ENCODE measurements at regions not wholly inside any gene's neighbourhood (a gene's known extent, or its start where the extent isn't known, plus 50 kb on each side); places are given as distances from the start of the nearest gene placed in this dataset.

DNA sequence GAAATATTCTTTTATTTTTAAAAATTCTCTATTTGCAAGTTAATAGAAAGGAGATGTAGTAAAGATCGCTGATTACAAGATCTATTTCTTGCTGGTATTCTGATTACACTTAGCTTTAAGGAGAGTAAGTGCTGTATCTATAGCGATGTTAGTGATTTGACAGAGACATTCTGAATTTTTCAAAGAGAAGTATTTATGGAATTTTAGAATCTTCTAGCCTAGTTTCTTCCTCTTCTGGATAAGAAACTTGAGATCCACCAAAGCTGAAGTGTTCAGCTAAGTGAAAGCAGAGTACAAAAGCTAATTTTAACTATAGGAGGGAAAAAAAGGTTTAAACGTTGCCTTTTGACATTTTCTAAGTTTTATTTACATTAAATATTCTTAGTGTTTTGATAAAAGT, 72.1 kb upstream of the RARB start:
- CTCF ChIA-PET, result interaction anchor here (0.8 to 1.3 kb wide), 3 partner anchors 12 to 32 kb away, joined by 3 read pairs; no protein-coding TSS in a partner anchor
- dilution Hi-C loops (cut with MboI; ENCODE audit: extremely low pct_ligation_motif_present, low sequenced_read_pairs) (no loop called here), intact Hi-C loops (cut with micrococcal nuclease) (no loop called here)
- no peak overlapping the region for H3K27ac ChIP-seq (ENCODE audit: insufficient read depth, low read depth, low read length)
- no peaks in the 10 kb centered on the region for H3K36me3 ChIP-seq (ENCODE audit: control insufficient read depth in 2 of 2, extremely low read depth in 1 of 2, insufficient read depth in 2 of 2, low read length in 2 of 2)
- no peak overlapping the region for H2AFZ ChIP-seq (ENCODE audit: low read depth, low read length)
- no peak overlapping the region for H3K4me2 ChIP-seq (ENCODE audit: insufficient read depth, low read length)
- H3K27me3 ChIP-seq (ENCODE audit: control insufficient read depth in 2 of 2, insufficient read depth in 2 of 2, low read length in 2 of 2), result no peaks in the 10 kb centered on the region
- no peaks in the 10 kb centered on the region for H3K4me1 ChIP-seq (ENCODE audit: control insufficient read depth, extremely low read depth, insufficient read depth, low read length)
- BruUV-seq (replicated peaks), result no TSS peak
- TF ChIP-seq MYC (IDR thresholded peaks at IDR 0.05; ENCODE audit: low read depth, low read length), result no peak
- TF ChIP-seq, protein P1, sequence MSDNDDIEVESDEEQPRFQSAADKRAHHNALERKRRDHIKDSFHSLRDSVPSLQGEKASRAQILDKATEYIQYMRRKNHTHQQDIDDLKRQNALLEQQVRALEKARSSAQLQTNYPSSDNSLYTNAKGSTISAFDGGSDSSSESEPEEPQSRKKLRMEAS (IDR thresholded peaks at IDR 0.05; ENCODE audit: insufficient read depth, insufficient read length), result no peak
- no peak for TF ChIP-seq POLR2AphosphoS5 (IDR thresholded peaks at IDR 0.05; ENCODE audit: insufficient read depth, low read depth, low read length)
- no peak for TF ChIP-seq GATA2 (IDR thresholded peaks at IDR 0.05; ENCODE audit: insufficient read depth, insufficient read length, low read depth, low read length)
- no peak for TF ChIP-seq POLR2A (IDR thresholded peaks at IDR 0.05; ENCODE audit: low read depth, low read length)
- TF ChIP-seq JUN (IDR thresholded peaks at IDR 0.05; ENCODE audit: borderline replicate concordance, insufficient read depth, insufficient read length, low read depth), result no peak
- TF ChIP-seq FOS (IDR thresholded peaks at IDR 0.05; ENCODE audit: borderline replicate concordance, insufficient read depth, low read length), result no peak
- TF ChIP-seq, protein P2, sequence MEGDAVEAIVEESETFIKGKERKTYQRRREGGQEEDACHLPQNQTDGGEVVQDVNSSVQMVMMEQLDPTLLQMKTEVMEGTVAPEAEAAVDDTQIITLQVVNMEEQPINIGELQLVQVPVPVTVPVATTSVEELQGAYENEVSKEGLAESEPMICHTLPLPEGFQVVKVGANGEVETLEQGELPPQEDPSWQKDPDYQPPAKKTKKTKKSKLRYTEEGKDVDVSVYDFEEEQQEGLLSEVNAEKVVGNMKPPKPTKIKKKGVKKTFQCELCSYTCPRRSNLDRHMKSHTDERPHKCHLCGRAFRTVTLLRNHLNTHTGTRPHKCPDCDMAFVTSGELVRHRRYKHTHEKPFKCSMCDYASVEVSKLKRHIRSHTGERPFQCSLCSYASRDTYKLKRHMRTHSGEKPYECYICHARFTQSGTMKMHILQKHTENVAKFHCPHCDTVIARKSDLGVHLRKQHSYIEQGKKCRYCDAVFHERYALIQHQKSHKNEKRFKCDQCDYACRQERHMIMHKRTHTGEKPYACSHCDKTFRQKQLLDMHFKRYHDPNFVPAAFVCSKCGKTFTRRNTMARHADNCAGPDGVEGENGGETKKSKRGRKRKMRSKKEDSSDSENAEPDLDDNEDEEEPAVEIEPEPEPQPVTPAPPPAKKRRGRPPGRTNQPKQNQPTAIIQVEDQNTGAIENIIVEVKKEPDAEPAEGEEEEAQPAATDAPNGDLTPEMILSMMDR (IDR thresholded peaks at IDR 0.05; ENCODE audit: extremely low read depth in 1 of 2, insufficient read depth in 1 of 2, low read depth in 1 of 2, low read length in 2 of 2), result no peak
- no peak for TF ChIP-seq EZH2 (IDR thresholded peaks at IDR 0.05; ENCODE audit: borderline replicate concordance, low read depth, low read length, severe bottlenecking)
- no peaks in the 10 kb centered on the region for H3K79me2 ChIP-seq (ENCODE audit: control insufficient read depth, insufficient read depth, low read length)
- no peaks in the 10 kb centered on the region for H4K20me1 ChIP-seq (replicated peaks; ENCODE audit: control insufficient read depth, extremely low read depth, insufficient read depth, low read length)
- POLR2A ChIA-PET, result no interaction called here
- no peak overlapping the region for H3K9ac ChIP-seq (replicated peaks; ENCODE audit: extremely low read depth, insufficient read depth, low read length)
- FAIRE-seq, result no peak
- DNase-seq (ENCODE audit: low read depth, low spot score), result no peak
- no peak overlapping the region for H3K4me3 ChIP-seq (replicated peaks in 1 of 3; ENCODE audit: insufficient read depth in 1 of 3, low read depth in 1 of 3, low read length in 3 of 3)
- H3K9me1 ChIP-seq (replicated peaks; ENCODE audit: control insufficient read depth, extremely low read depth, insufficient read depth, low read length), result no peaks in the 10 kb centered on the region
- no peaks in the 10 kb centered on the region for H3K9me3 ChIP-seq (replicated peaks; ENCODE audit: control insufficient read depth, insufficient read depth, low read length)

All from endothelial cell of umbilical vein (primary cell).